Transverse colon (tissue), 4 donors: ENCODE measurements at regions not wholly inside any gene's neighbourhood (a gene's known extent, or its start where the extent isn't known, plus 50 kb on each side); places are given as distances from the start of the nearest gene placed in this dataset.

Experiments
- DNase-seq: peaks from one replicate; pipeline ENCODE4 v3.0.0-alpha.2; 2019
- H3K27ac ChIP-seq, 4 donors: fragments of 200-600 bp; sonication (generic); 2 replicates each; pipeline ENCODE4 v1.5.1; 2016 to 2018; ENCODE audit warnings: inconsistent platforms in 4 of 4
- H3K27me3 ChIP-seq: fragments of 200-600 bp; sonication (generic); 2 replicates; pipeline ENCODE4 v1.5.1; 2017; ENCODE audit warnings: inconsistent platforms
- H3K36me3 ChIP-seq, 4 donors: fragments of 200-600 bp; sonication (generic); 2 replicates each; pipeline ENCODE4 v1.5.1; 2017 to 2019; ENCODE audit warnings: inconsistent platforms in 4 of 4
- H3K4me1 ChIP-seq, 4 donors: fragments of 200-600 bp; sonication (generic); 2 replicates each; pipeline ENCODE4 v1.5.1; 2017 to 2020; ENCODE audit warnings: inconsistent platforms in 4 of 4
- H3K4me3 ChIP-seq, 4 donors: fragments of 200-600 bp; sonication (generic); 1 replicate in 1 of 4; 2 replicates in 3 of 4; pipeline versions ENCODE4 v1.5.1 to v1.6.1; 2017 to 2019; ENCODE audit warnings: inconsistent platforms in 4 of 4
- H3K9me3 ChIP-seq, 2 donors: fragments of 200-600 bp; sonication (generic); 2 replicates each; pipeline ENCODE4 v1.5.1; 2017 to 2019; ENCODE audit warnings: inconsistent platforms in 2 of 2
- EP300 ChIP-seq: sonication (generic); formaldehyde crosslinking; IDR thresholded peaks from one replicate; pipeline ENCODE4 v1.6.1; 2017; ENCODE audit warnings: antibody characterized with exemption, low read depth
- POLR2A ChIP-seq: fragments of 450-650 bp; IDR thresholded peaks from one replicate; pipeline ENCODE4 v1.6.1; 2016; ENCODE audit warnings: antibody characterized with exemption, mild to moderate bottlenecking, moderate library complexity
- POLR2AphosphoS5 ChIP-seq, 3 donors: sonication (generic); formaldehyde crosslinking; IDR thresholded peaks; one replicate each; pipeline ENCODE4 v1.6.1; 2016; ENCODE audit warnings: antibody characterized with exemption in 3 of 3
- WGBS, 2 donors: methylation state at CpG; one replicate each; pipeline ENCODE4 v1.1.5; 2018; ENCODE audit warnings: low coverage in 1 of 2; 5-methylcytosine and 5-hydroxymethylcytosine counted together
- in situ Hi-C, 4 donors: fragments of 200-750 bp; cut with MboI; loops; one replicate each; pipeline versions ENCODE4 v1.15.0 to v1.15.1; 2017; ENCODE audit warnings: low sequenced_read_pairs in 3 of 4, low pct_ligation_motif_present in 1 of 4, low pct_unique_long_range_greater_than_20kb in 1 of 4
- intact Hi-C: fragments of 100-400 bp; cut with DNase I; formaldehyde crosslinking; loops from one replicate; pipeline ENCODE4 v1.15.1; 2023; ENCODE audit warnings: low total_unique reads
- TF ChIP-seq, protein P1 (sequence below), 5 experiments: fragments of 200-600 bp in 3 of 5; fragments of 450-650 bp in 2 of 5; sonication (generic) in 3 of 5; IDR thresholded peaks; 1 replicate in 2 of 5; 2 replicates in 3 of 5; pipeline ENCODE4 v1.5.1; 2016 to 2017; ENCODE audit warnings: antibody characterized with exemption in 5 of 5, inconsistent platforms in 3 of 5, mild to moderate bottlenecking in 2 of 5, moderate library complexity in 1 of 5

DNA sequence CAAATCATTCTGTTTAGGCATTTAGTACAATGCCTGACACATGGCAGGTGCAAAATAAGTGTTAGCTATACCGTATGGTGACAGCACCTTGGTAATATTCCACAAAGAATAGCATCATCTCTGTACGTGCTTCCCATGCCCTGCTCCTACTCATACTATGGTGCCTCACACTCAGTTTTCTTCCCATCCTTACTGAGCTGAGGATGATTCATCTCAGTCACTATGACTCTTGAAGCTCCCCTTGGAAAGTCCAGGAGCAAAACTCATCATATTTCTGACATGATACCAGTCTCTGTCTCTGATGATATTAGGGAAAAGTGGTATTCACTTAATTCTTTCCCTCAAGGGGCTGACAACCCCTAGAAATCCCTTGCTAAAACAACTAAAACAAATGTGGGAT, 423.3 kb downstream of the EFNA5 start:
- DNase-seq, result no peak
- H3K4me3 ChIP-seq, result no peak overlapping the region
- H3K27me3 ChIP-seq, result no peaks in the 10 kb centered on the region
- H3K27ac ChIP-seq, result no peak overlapping the region
- intact Hi-C loops, result no loop called here
- in situ Hi-C loops, result no loop called here
- 84 to 100% methylated on average over 2 of the region's 2 CpGs for WGBS, 2 donors
- no peaks in the 10 kb centered on the region for H3K4me1 ChIP-seq
- TF ChIP-seq POLR2A (no peak), EP300 (no peak), POLR2AphosphoS5 (IDR thresholded peaks at IDR 0.05) (no peak)
- TF ChIP-seq, protein P1, sequence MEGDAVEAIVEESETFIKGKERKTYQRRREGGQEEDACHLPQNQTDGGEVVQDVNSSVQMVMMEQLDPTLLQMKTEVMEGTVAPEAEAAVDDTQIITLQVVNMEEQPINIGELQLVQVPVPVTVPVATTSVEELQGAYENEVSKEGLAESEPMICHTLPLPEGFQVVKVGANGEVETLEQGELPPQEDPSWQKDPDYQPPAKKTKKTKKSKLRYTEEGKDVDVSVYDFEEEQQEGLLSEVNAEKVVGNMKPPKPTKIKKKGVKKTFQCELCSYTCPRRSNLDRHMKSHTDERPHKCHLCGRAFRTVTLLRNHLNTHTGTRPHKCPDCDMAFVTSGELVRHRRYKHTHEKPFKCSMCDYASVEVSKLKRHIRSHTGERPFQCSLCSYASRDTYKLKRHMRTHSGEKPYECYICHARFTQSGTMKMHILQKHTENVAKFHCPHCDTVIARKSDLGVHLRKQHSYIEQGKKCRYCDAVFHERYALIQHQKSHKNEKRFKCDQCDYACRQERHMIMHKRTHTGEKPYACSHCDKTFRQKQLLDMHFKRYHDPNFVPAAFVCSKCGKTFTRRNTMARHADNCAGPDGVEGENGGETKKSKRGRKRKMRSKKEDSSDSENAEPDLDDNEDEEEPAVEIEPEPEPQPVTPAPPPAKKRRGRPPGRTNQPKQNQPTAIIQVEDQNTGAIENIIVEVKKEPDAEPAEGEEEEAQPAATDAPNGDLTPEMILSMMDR (IDR thresholded peaks at IDR 0.05), result no peak
- no peaks in the 10 kb centered on the region for H3K36me3 ChIP-seq
- H3K9me3 ChIP-seq, result no peaks in the 10 kb centered on the region

DNA sequence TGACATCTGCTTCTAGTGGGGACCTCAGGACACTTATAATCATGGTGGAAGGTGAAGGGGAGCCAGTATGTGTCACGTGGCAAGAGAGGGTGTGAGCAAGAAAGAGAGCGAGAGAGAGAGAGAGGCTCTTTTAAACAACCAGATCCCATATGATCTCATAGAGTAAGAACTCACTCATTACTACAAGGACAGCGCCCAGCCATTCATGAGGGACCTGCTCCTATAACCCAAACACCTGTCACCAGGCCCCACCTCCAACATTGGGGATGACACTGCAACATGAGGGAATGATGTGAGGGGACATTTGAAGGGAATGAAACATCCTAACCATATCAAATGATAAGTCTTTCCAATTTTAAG, 427.5 kb downstream of the EFNA5 start:
- no peak overlapping the region for H3K4me3 ChIP-seq
- in situ Hi-C loops (no loop called here), intact Hi-C loops (no loop called here)
- TF ChIP-seq, protein P1 (IDR thresholded peaks at IDR 0.05), result no peak
- no peak for DNase-seq
- no peaks in the 10 kb centered on the region for H3K27me3 ChIP-seq
- H3K4me1 ChIP-seq, result no peaks in the 10 kb centered on the region
- H3K27ac ChIP-seq, result no peak overlapping the region
- H3K36me3 ChIP-seq, result no peaks in the 10 kb centered on the region
- WGBS, 2 donors, result 81 to 86% methylated on average over 2 to 3 of the region's 3 CpGs
- H3K9me3 ChIP-seq, result no peaks in the 10 kb centered on the region

DNA sequence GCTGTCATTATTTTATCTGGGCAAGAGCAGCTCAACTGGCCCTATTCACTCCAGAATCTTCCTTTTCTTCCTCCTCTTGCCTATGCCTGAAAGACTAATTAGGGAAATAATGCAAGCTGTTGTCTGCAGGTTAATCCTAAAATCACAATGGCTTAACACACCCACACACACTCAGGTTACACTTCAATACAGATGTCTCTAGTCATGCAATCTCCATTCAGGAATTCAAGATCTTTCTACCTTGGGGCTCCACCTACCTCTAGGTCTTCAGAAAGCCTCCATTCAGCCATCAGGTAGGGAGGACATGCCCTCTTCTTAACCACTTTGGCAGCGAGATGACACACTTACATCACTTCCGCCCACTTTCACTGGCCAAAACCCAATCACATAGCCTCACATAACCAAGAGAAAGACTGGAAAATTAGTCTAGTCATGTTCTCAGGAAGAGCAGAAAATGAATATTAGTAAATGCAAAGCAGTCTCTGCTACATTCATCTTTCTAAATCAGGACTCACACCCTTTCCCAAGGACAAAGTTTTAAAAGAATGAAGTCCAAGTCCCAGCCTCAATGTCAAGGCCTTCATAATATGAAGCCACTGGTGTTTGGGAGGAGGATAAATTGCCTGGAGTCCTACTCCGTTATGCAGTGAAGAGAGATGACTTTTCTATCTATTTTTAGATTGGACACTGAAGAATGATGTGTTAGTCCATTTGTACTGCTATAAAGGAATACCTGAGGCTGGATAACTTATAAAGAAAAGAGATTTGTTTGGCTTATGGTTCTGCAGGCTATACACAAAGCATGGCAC, 428.1 kb downstream of the EFNA5 start:
- TF ChIP-seq EP300 (no peak), POLR2AphosphoS5 (IDR thresholded peaks at IDR 0.05) (no peak), POLR2A (no peak)
- TF ChIP-seq, protein P1 (IDR thresholded peaks at IDR 0.05), result no peak
- intact Hi-C loops, result no loop called here
- WGBS, 2 donors, result 79 to 87% methylated on average over 3 of the region's 3 CpGs
- no peak overlapping the region for H3K4me3 ChIP-seq
- no peaks in the 10 kb centered on the region for H3K36me3 ChIP-seq
- no peaks in the 10 kb centered on the region for H3K4me1 ChIP-seq
- no peak for DNase-seq
- no peaks in the 10 kb centered on the region for H3K9me3 ChIP-seq
- no peak overlapping the region for H3K27ac ChIP-seq
- no peaks in the 10 kb centered on the region for H3K27me3 ChIP-seq
- in situ Hi-C loops, result no loop called here

DNA sequence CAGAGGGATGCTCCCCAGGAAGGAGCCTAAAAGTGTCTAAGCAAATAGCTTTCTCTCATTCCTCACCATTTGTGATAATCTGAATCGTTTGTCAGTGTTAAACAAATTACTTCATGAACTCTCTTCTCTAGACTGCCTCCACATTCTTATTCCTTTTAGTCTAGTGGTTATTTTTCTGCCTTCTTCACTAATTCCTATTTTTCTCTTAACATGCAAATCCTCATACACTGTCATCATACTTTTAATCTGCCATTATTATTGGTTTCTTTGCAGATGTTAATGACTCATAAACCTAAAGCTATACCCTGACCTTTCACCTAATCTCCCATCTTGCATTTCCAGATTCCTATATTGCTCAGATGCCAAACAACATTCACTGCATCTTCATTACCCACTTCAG, 428.9 kb downstream of the EFNA5 start:
- Histone ChIP-seq H3K4me3 (no peak overlapping the region), H3K27me3 (no peaks in the 10 kb centered on the region), H3K36me3 (no peaks in the 10 kb centered on the region), H3K9me3 (no peaks in the 10 kb centered on the region), H3K27ac (no peak overlapping the region), H3K4me1 (no peaks in the 10 kb centered on the region)
- intact Hi-C loops (no loop called here), in situ Hi-C loops (no loop called here)
- TF ChIP-seq EP300, result no peak
- TF ChIP-seq POLR2AphosphoS5 (IDR thresholded peaks at IDR 0.05), result no peak
- no peak for TF ChIP-seq POLR2A
- TF ChIP-seq, protein P1 (IDR thresholded peaks at IDR 0.05), result no peak
- no peak for DNase-seq
- 41 to 45% methylated on average over 1 of the region's 1 CpG for WGBS, 2 donors
